H1 (cell line): ENCODE measurements at regions not wholly inside any gene's neighbourhood (a gene's known extent, or its start where the extent isn't known, plus 50 kb on each side); places are given as distances from the start of the nearest gene placed in this dataset.

Experiments used
- CHD1 ChIP-seq: IDR thresholded peaks from 2 replicates; pipeline ENCODE4 v1.6.1; 2012; ENCODE audit warnings: low read depth, low read length, improper control_type of control experiment
- CHD2 ChIP-seq: IDR thresholded peaks from 2 replicates; pipeline ENCODE4 v1.6.1; 2012; ENCODE audit warnings: low read length, improper control_type of control experiment
- CTCF ChIP-seq, 3 experiments: IDR thresholded peaks; 1 replicate in 2 of 3; 2 replicates in 1 of 3; pipeline versions ENCODE4 v1.5.1 to v1.6.1; 2011; ENCODE audit warnings: low read length in 3 of 3, mild to moderate bottlenecking in 3 of 3, inconsistent platforms in 2 of 3, low read depth in 1 of 3, moderate library complexity in 1 of 3; ENCODE audit not compliant: insufficient read depth in 1 of 3; ENCODE audit errors: control extremely low read depth in 1 of 3
- E2F6 ChIP-seq: IDR thresholded peaks from 2 replicates; pipeline ENCODE4 v1.6.1; 2012; ENCODE audit warnings: inconsistent platforms
- GABPA ChIP-seq: IDR thresholded peaks from 2 replicates; pipeline ENCODE4 v1.6.1; 2011; ENCODE audit warnings: mild to moderate bottlenecking, low read length, moderate library complexity, borderline replicate concordance; ENCODE audit not compliant: insufficient read depth
- JUN ChIP-seq: IDR thresholded peaks from 2 replicates; pipeline ENCODE4 v1.6.1; 2011; ENCODE audit warnings: low read depth, mild to moderate bottlenecking, improper control_type of control experiment, low read length
- MAFK ChIP-seq: IDR thresholded peaks from 2 replicates; pipeline ENCODE4 v1.6.1; 2012; ENCODE audit warnings: low read depth, mild to moderate bottlenecking, improper control_type of control experiment, low read length
- MAX ChIP-seq: IDR thresholded peaks from 2 replicates; pipeline ENCODE4 v1.6.1; 2012; ENCODE audit warnings: inconsistent platforms
- POLR2A ChIP-seq, 2 experiments: IDR thresholded peaks; 1 replicate in 1 of 2; 2 replicates in 1 of 2; pipeline ENCODE4 v1.6.1; 2011; ENCODE audit warnings: low read depth in 2 of 2, low read length in 2 of 2, mild to moderate bottlenecking in 2 of 2; ENCODE audit errors: control extremely low read depth in 1 of 2
- POLR2AphosphoS5 ChIP-seq: IDR thresholded peaks from 2 replicates; pipeline ENCODE4 v1.6.1; 2011; ENCODE audit warnings: low read depth, low read length
- RAD21 ChIP-seq, 2 experiments: IDR thresholded peaks in 1 of 2; conservative IDR thresholded peaks in 1 of 2; 2 replicates each; pipeline ENCODE4 v1.6.1; 2011; ENCODE audit warnings: low read depth in 2 of 2, low read length in 2 of 2, improper control_type of control experiment in 1 of 2, inconsistent platforms in 1 of 2, mild to moderate bottlenecking in 1 of 2, moderate library complexity in 1 of 2
- RFX5 ChIP-seq: IDR thresholded peaks from 2 replicates; pipeline ENCODE4 v1.6.1; 2011; ENCODE audit warnings: low read depth, low read length, improper control_type of control experiment, borderline replicate concordance
- RNF2 ChIP-seq: fragments of 200-900, 300-1000 bp; sonication (generic); IDR thresholded peaks from 2 replicates; pipeline ENCODE4 v1.7.1; 2016; ENCODE audit warnings: borderline replicate concordance, low read depth, mild to moderate bottlenecking, antibody characterized with exemption, low read length; ENCODE audit not compliant: poor library complexity, severe bottlenecking; ENCODE audit errors: missing control alignments
- YY1 ChIP-seq: IDR thresholded peaks from 2 replicates; pipeline ENCODE4 v1.6.1; 2011; ENCODE audit warnings: low read depth, mild to moderate bottlenecking, low read length

GRCh38 chr11:103587901-103588788, 448.3 kb upstream of the DDI1 start:
- no peak for TF ChIP-seq GABPA
- TF ChIP-seq MAFK = no peak
- no peak for TF ChIP-seq RFX5
- TF ChIP-seq RNF2 = no peak
- no peak for TF ChIP-seq YY1
- no peak for TF ChIP-seq CHD1
- no peak for TF ChIP-seq CTCF (IDR thresholded peaks at IDR 0.05; ENCODE audit: control extremely low read depth in 1 of 3, insufficient read depth in 1 of 3, low read depth in 1 of 3, low read length in 3 of 3)
- no peak for TF ChIP-seq POLR2A (IDR thresholded peaks at IDR 0.05; ENCODE audit: control extremely low read depth in 1 of 2, low read depth in 2 of 2, low read length in 2 of 2)
- TF ChIP-seq RAD21 (IDR thresholded peaks at IDR 0.05 in 1 of 2, conservative IDR thresholded peaks at IDR 0.05 in 1 of 2; ENCODE audit: low read depth in 2 of 2, low read length in 2 of 2) = no peak
- TF ChIP-seq JUN = no peak
- TF ChIP-seq POLR2AphosphoS5 = no peak
- TF ChIP-seq MAX = no peak
- TF ChIP-seq E2F6 = no peak
- TF ChIP-seq CHD2 = no peak
